IMR-90 (cell line): ENCODE measurements at regions not wholly inside any gene's neighbourhood (a gene's known extent, or its start where the extent isn't known, plus 50 kb on each side); places are given as distances from the start of the nearest gene placed in this dataset.

Source experiments
- ATAC-seq: fragments of 200-7000 bp; cut with Tn5 transposase; 2 replicates; pipeline ENCODE4 v1.9.1; 2020; ENCODE audit warnings: low read depth, mild to moderate bottlenecking, moderate library complexity
- BruUV-seq: library from RNA; stranded (reverse); fragments of 400-500 nt; replicated peaks from 2 replicates; lab custom pipeline; 2021; lab: Mats Ljungman, UMichigan
- CTCF ChIA-PET: fragments of 300-600 bp; formaldehyde crosslinking; extraction: SDS; loops from one replicate; lab custom pipeline; 2021; ENCODE audit warnings: antibody characterized with exemption; lab: Yijun Ruan, JAX
- POLR2A ChIA-PET: fragments of 300-600 bp; sonication (Branson Sonifier 250); formaldehyde crosslinking; loops from one replicate; lab custom pipeline; 2022; ENCODE audit warnings: antibody characterized with exemption; ENCODE audit not compliant: unreplicated experiment; lab: Charles Lee
- DNase-seq: peaks from one replicate; pipeline ENCODE4 v3.0.0; 2013
- H2AFZ ChIP-seq: replicated peaks from 2 replicates; pipeline ENCODE3; 2013; ENCODE audit warnings: low read length, mild to moderate bottlenecking; ENCODE audit not compliant: poor library complexity
- H2AK5ac ChIP-seq: 2 replicates; pipeline ENCODE4 v1.6.1; 2013; ENCODE audit warnings: low read depth, low read length, inconsistent platforms
- H2AK9ac ChIP-seq: replicated peaks from 2 replicates; pipeline ENCODE3; 2013; ENCODE audit warnings: mild to moderate bottlenecking, low read depth, low read length, moderate library complexity; ENCODE audit not compliant: poor library complexity
- H2BK120ac ChIP-seq: 2 replicates; pipeline ENCODE4 v1.6.1; 2013; ENCODE audit warnings: low read depth, low read length, inconsistent platforms
- H2BK15ac ChIP-seq: 3 replicates; pipeline ENCODE4 v1.6.1; 2013; ENCODE audit warnings: low read depth, low read length, inconsistent platforms
- H2BK20ac ChIP-seq: 2 replicates; pipeline ENCODE4 v1.6.1; 2013; ENCODE audit warnings: low read depth, mild to moderate bottlenecking, inconsistent platforms, low read length, moderate library complexity
- H2BK5ac ChIP-seq: 2 replicates; pipeline ENCODE4 v1.6.1; 2013; ENCODE audit warnings: mild to moderate bottlenecking, low read depth, low read length, inconsistent platforms; ENCODE audit not compliant: poor library complexity, severe bottlenecking
- H3K14ac ChIP-seq: replicated peaks from 2 replicates; pipeline ENCODE4 v1.6.1; 2013; ENCODE audit warnings: low read depth, low read length, inconsistent platforms
- H3K18ac ChIP-seq: 2 replicates; pipeline ENCODE4 v1.6.1; 2013; ENCODE audit warnings: low read depth, low read length, control low read depth
- H3K23ac ChIP-seq: 2 replicates; pipeline ENCODE4 v1.6.1; 2013; ENCODE audit warnings: low read depth, low read length, inconsistent platforms
- H3K27ac ChIP-seq: 2 replicates; pipeline ENCODE4 v1.5.1; 2013; ENCODE audit warnings: mild to moderate bottlenecking, control low read depth, low read length; ENCODE audit not compliant: insufficient read depth
- H3K27me3 ChIP-seq: 2 replicates; pipeline ENCODE4 v1.6.1; 2013; ENCODE audit warnings: low read length; ENCODE audit not compliant: control insufficient read depth, insufficient read depth
- H3K36me3 ChIP-seq: 2 replicates; pipeline ENCODE4 v1.6.1; 2013; ENCODE audit warnings: low read length, mixed read lengths; ENCODE audit not compliant: control insufficient read depth, insufficient read depth
- H3K4ac ChIP-seq: 2 replicates; pipeline ENCODE4 v1.6.1; 2013; ENCODE audit warnings: low read depth, low read length, inconsistent platforms
- H3K4me1 ChIP-seq: 2 replicates; pipeline ENCODE4 v1.6.1; 2013; ENCODE audit warnings: low read length, mixed read lengths; ENCODE audit not compliant: control insufficient read depth, insufficient read depth
- H3K4me2 ChIP-seq: 2 replicates; pipeline ENCODE4 v1.6.1; 2013; ENCODE audit warnings: low read depth, mild to moderate bottlenecking, control low read depth, low read length, moderate library complexity
- H3K4me3 ChIP-seq: 2 replicates; pipeline ENCODE4 v1.5.1; 2013; ENCODE audit warnings: low read depth, mild to moderate bottlenecking, control low read depth, low read length, moderate library complexity; ENCODE audit not compliant: insufficient read depth
- H3K56ac ChIP-seq: 2 replicates; pipeline ENCODE4 v1.6.1; 2013; ENCODE audit warnings: low read length, inconsistent platforms; ENCODE audit not compliant: insufficient read depth; ENCODE audit errors: extremely low read depth
- H3K79me1 ChIP-seq, 2 experiments: 2 replicates each; pipeline ENCODE4 v1.6.1; 2013; ENCODE audit warnings: low read length in 2 of 2, inconsistent platforms in 1 of 2, low read depth in 1 of 2
- H3K9ac ChIP-seq: 2 replicates; pipeline ENCODE4 v1.6.1; 2013; ENCODE audit warnings: low read depth, low read length, control low read depth
- H3K9me1 ChIP-seq: 2 replicates; pipeline ENCODE4 v1.6.1; 2013; ENCODE audit warnings: low read length, inconsistent platforms; ENCODE audit not compliant: insufficient read depth
- H3K9me3 ChIP-seq: 2 replicates; pipeline ENCODE4 v1.6.1; 2013; ENCODE audit warnings: low read length; ENCODE audit not compliant: control insufficient read depth, insufficient read depth
- H4K20me1 ChIP-seq: 2 replicates; pipeline ENCODE4 v1.6.1; 2013; ENCODE audit warnings: low read length, inconsistent platforms; ENCODE audit not compliant: insufficient read depth
- H4K5ac ChIP-seq: 2 replicates; pipeline ENCODE4 v1.6.1; 2013; ENCODE audit warnings: mild to moderate bottlenecking, low read depth, low read length, control low read depth
- H4K8ac ChIP-seq, 2 experiments: 2 replicates each; pipeline ENCODE4 v1.6.1; 2013; ENCODE audit warnings: low read depth in 2 of 2, low read length in 2 of 2, control low read depth in 1 of 2, inconsistent platforms in 1 of 2
- H4K91ac ChIP-seq: 2 replicates; pipeline ENCODE4 v1.6.1; 2013; ENCODE audit warnings: low read depth, low read length, inconsistent platforms; ENCODE audit not compliant: insufficient read depth
- MXI1 ChIP-seq: IDR thresholded peaks from 2 replicates; pipeline ENCODE4 v1.6.1; 2012; ENCODE audit warnings: low read depth, mild to moderate bottlenecking, low read length, moderate library complexity, borderline replicate concordance
- POLR2A ChIP-seq: IDR thresholded peaks from 2 replicates; pipeline ENCODE4 v1.6.1; 2012; ENCODE audit warnings: mild to moderate bottlenecking, low read depth, low read length
- RCOR1 ChIP-seq: IDR thresholded peaks from 2 replicates; pipeline ENCODE4 v1.6.1; 2012; ENCODE audit warnings: mild to moderate bottlenecking, low read length, improper control_type of control experiment; ENCODE audit not compliant: insufficient replicate concordance
- RFX5 ChIP-seq: IDR thresholded peaks from 2 replicates; pipeline ENCODE4 v1.8.0; 2012; ENCODE audit warnings: low read depth, mild to moderate bottlenecking, low read length, moderate library complexity
- WGBS, 2 experiments: methylation state at CpG; one replicate each; pipeline versions ENCODE4 v1.1.5 to v1.1.7; 2013; ENCODE audit warnings: missing lambda C conversion rate in 2 of 2; ENCODE audit not compliant: insufficient read length in 1 of 2; ENCODE audit errors: extremely low coverage in 2 of 2; 5-methylcytosine and 5-hydroxymethylcytosine counted together
- dilution Hi-C: fragments of 300-500 bp; cut with HindIII; formaldehyde crosslinking; loops from one replicate; pipeline ENCODE4 v1.14.3; 2018; ENCODE audit warnings: low sequenced_read_pairs; ENCODE audit not compliant: unreplicated experiment
- in situ Hi-C: fragments of 300-500 bp; cut with MboI; formaldehyde crosslinking; loops from 3 replicates; pipeline ENCODE4 v1.14.3; 2019; ENCODE audit warnings: low sequenced_read_pairs, inconsistent platforms, mixed read lengths
- intact Hi-C: fragments of 100-400 bp; cut with micrococcal nuclease; formaldehyde crosslinking; loops from 2 replicates; pipeline ENCODE4 v1.10.0; 2022

DNA sequence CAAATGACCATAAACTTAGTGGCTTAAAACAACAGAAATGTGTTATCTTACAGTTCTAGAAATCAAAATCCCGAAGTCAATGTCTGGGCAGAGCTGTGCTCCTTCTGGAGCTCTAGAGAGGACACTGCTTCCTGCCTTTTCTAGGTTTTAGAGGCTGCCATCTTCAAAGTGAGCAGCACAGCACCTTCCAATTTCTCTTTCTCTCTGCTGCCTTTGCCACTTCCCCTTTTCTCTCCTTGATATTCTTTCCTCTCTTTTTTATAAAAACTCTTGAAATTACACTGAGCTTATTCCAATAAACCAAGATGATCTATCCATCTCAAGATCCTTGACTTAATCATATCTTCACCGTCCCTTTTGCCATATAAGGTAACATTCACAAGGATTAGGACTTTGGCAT is 616.9 kb downstream of the PLPP3 start:
- no peak overlapping the region for H3K4ac ChIP-seq
- H4K91ac ChIP-seq = no peak overlapping the region
- in situ Hi-C loops = no loop called here
- WGBS, 2 experiments = 67% methylated on average over 1 of the region's 2 CpGs; no CpG with 5 or more reads in 1 of the 2 experiments
- H2AK9ac ChIP-seq = no peak overlapping the region
- POLR2A ChIA-PET = no interaction called here
- H2BK120ac ChIP-seq = no peak overlapping the region
- peaks cover 19% of the 10 kb centered on the region for H3K27me3 ChIP-seq
- DNase-seq = no peak
- H3K23ac ChIP-seq = no peak overlapping the region
- no peak overlapping the region for H3K9ac ChIP-seq
- H3K9me3 ChIP-seq = no peaks in the 10 kb centered on the region; the same call in 1 of the 2 replicates
- no peaks in the 10 kb centered on the region for H3K36me3 ChIP-seq
- TF ChIP-seq MXI1 = no peak
- TF ChIP-seq RFX5 = no peak
- no peak for TF ChIP-seq POLR2A
- TF ChIP-seq RCOR1 = no peak
- H2BK20ac ChIP-seq = no peak overlapping the region
- no peaks in the 10 kb centered on the region for H3K4me1 ChIP-seq
- H2AK5ac ChIP-seq = no peak overlapping the region
- dilution Hi-C loops = no loop called here
- BruUV-seq = no TSS peak
- H3K79me1 ChIP-seq = no peaks in the 10 kb centered on the region
- H2BK5ac ChIP-seq = no peak overlapping the region
- H3K27ac ChIP-seq = no peak overlapping the region
- H2AFZ ChIP-seq = no peak overlapping the region
- H3K4me3 ChIP-seq = no peak overlapping the region
- H3K56ac ChIP-seq = no peak overlapping the region
- no peaks in the 10 kb centered on the region for H3K9me1 ChIP-seq
- H3K4me2 ChIP-seq = no peak overlapping the region
- no peak overlapping the region for H3K18ac ChIP-seq
- ATAC-seq = no peak
- H3K14ac ChIP-seq = no peak overlapping the region
- H4K20me1 ChIP-seq = no peaks in the 10 kb centered on the region
- intact Hi-C loops = no loop called here
- no peak overlapping the region for H4K5ac ChIP-seq
- no peak overlapping the region for H4K8ac ChIP-seq
- no peak overlapping the region for H2BK15ac ChIP-seq
- CTCF ChIA-PET = no interaction called here
